GM12872 (cell line): ENCODE measurements at regions not wholly inside any gene's neighbourhood (a gene's known extent, or its start where the extent isn't known, plus 50 kb on each side); places are given as distances from the start of the nearest gene placed in this dataset.

Experiments used
- CTCF ChIP-seq: IDR thresholded peaks from 3 replicates; pipeline ENCODE4 v1.5.1; 2011; ENCODE audit warnings: low read depth, mild to moderate bottlenecking, low read length, moderate library complexity; ENCODE audit not compliant: insufficient read depth

GRCh38 chrX:43505769-43506168 lies 150.3 kb upstream of the MAOA start:
- TF ChIP-seq CTCF: no peak

GRCh38 chrX:43508694-43509093 lies 147.4 kb upstream of the MAOA start:
- no peak for TF ChIP-seq CTCF

- TF ChIP-seq CTCF: no peak
Measured at GRCh38 chrX:43510209-43510608, 145.9 kb upstream of the MAOA start.

GRCh38 chrX:43513085-43513484 lies 143.0 kb upstream of the MAOA start:
- no peak for TF ChIP-seq CTCF

- TF ChIP-seq CTCF: no peak
Measured at GRCh38 chrX:43514820-43515219, 141.3 kb upstream of the MAOA start.

GRCh38 chrX:43522582-43522981 lies 133.5 kb upstream of the MAOA start:
- no peak for TF ChIP-seq CTCF

- TF ChIP-seq CTCF: no peak
Measured at GRCh38 chrX:43525901-43526610, 130.0 kb upstream of the MAOA start.
